ENCODE measurements at regions not wholly inside any gene's neighbourhood (a gene's known extent, or its start where the extent isn't known, plus 50 kb on each side); places are given as distances from the start of the nearest gene placed in this dataset.

DNA sequence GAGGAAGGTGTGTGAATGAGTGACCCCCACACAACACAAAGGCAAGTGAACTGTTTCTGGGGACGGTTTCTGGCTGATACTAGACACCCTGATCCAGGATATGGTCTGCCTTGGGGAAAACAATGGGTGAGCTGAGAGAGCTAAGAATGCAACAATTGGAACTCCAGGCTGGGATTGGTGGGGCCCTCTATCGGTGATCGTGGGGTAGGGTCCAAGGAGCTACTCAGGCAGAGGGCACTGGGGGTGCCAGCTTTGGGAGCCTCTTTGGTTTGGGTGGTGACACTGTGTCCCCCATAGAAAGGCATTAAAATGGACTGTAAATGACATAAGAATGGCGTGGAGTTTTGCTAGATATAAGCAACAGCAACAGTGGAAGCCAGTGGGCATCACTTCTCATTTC, 439.1 kb downstream of the DMAC1 start:
- DNase-seq (ENCODE audit: low read depth in 2 of 3, low spot score in 2 of 3) = no peak

DNA sequence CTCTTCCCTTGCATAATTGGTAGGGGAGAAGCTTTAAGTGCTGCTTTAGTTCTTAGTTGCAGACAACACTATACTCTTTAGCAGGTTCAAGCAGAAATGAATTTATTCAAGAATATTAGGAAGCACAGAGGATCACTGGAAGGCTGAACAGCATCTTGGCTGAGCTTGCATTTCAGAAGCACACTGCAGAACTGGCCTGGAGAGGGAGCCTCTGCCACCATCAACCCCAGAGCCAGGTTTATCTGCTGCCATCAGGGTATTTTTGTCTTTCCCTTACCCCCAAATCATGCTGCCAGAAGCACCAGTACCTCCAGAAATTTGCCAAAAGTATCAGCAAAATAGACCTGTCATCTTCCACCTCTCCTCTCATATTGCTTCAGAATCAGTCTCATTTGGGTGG, 440.7 kb downstream of the DMAC1 start:
- no peak for DNase-seq (ENCODE audit: low read depth in 2 of 3, low spot score in 2 of 3)

DNA sequence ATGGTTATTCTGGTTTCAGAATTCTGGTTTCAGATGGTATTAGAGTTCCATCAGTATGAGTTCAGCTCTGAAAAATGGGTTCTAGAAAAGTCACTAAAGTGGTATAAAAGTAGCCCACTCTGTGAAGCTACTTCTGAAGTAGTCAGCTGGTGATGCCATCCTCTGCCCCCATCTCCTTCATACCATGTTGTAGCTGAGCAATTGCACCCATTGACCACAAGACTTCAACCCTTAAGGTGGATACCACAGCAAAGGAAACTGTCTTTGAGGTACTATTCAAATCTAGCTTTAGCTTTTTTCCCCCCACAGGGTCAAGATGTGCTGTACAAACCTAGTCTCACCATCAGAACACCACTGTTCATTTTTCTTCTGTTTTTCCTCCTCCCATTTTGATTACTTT, 444.9 kb downstream of the DMAC1 start:
- DNase-seq (ENCODE audit: low read depth in 2 of 3, low spot score in 2 of 3) = no peak

GRCh38 chr9:7348692-7349091, 450.9 kb downstream of the DMAC1 start:
- DNase-seq (ENCODE audit: low read depth in 2 of 3, low spot score in 2 of 3) = no peak

GRCh38 chr9:7347556-7347955, 452.0 kb downstream of the DMAC1 start:
- no peak for DNase-seq (ENCODE audit: low read depth in 2 of 3, low spot score in 2 of 3)

- no peak for DNase-seq (ENCODE audit: low read depth in 2 of 3, low spot score in 2 of 3)
These were observed 453.4 kb downstream of the DMAC1 start for GRCh38 chr9:7346144-7346543.

DNA sequence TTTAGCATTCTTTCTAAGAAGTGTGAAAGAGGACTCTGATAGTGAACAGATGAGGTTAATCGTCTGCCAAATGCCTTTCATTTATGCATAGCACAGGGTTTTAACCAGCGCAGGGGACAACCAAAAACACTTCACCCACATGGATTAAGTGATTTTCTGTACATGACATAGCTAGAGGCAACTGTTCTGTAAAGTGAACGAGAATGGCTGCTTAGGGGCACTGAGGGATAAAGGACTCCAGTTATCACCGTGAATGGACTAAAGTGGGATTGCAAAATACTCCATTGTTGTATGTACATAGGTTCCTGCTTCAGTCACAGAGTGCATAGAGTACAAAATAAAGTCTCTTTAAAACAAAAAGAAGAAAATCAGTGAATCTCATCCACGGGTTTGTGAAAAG, 456.8 kb downstream of the DMAC1 start:
- DNase-seq (ENCODE audit: low read depth in 2 of 3, low spot score in 2 of 3) = no peak

GRCh38 chr9:7342229-7342628, 457.3 kb downstream of the DMAC1 start:
- DNase-seq (ENCODE audit: low read depth in 2 of 3, low spot score in 2 of 3) = peak in 2 of 3 donors; percentile 6 to 42

- no peak for DNase-seq (ENCODE audit: low read depth in 2 of 3, low spot score in 2 of 3)
These were observed 458.0 kb downstream of the DMAC1 start for GRCh38 chr9:7341571-7341970.

- DNase-seq (ENCODE audit: low read depth in 2 of 3, low spot score in 2 of 3) = no peak
These were observed 459.1 kb downstream of the DMAC1 start for GRCh38 chr9:7340451-7340850.

GRCh38 chr9:7338586-7339281, 460.8 kb downstream of the DMAC1 start:
- no peak for DNase-seq (ENCODE audit: low read depth in 2 of 3, low spot score in 2 of 3)

DNA sequence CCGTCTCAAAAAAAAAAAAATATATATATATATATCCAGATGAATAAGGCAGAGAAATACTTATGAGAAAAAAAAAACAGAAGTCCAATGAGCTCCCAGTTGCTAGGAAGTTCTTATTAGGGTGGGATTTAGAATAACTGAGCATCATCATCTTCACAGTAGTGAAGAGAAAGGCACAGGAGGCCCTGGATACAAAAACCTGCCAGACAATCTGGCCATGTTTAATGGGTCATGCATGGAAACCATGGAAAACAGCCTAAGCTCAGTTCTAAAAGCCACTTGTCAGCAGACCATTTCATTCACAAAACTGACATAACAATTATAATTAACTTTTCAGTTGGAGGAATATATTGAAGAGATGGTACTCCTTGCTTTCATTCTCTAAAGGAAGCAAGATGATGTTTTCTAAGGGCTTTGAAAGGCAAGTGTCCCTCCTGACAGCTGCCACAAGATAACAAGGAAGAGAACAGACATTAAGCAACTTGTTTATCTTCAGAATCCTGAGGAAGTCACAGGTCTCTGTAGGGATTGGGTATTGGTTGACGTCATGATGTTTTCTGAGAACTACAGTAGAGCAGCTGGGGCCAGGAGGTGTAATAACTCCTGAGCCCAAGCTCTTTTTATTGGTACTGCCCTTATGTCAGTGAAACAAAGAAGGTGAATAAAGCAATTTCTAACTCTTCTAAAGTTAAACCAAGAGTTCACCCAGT, 463.1 kb downstream of the DMAC1 start:
- DNase-seq (ENCODE audit: low read depth in 2 of 3, low spot score in 2 of 3) = no peak

DNA sequence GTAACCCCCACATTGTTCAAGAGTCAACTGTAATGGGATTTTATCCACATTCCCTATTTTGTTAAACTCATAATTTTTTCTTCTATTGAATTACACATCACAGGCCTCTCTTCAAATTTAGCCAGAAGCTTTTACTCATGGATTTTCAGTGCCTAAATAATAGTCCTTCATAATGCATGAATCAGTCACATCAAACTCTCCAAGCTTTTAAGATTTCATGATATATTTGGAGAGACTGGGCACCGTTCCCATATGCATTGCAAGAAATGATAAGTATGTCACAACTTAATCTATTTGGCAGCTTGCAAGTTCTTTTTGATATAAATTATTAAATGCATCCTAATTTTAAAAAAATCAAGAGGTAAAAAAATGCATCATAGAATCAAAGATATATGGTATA, 465.9 kb downstream of the DMAC1 start:
- DNase-seq (ENCODE audit: low read depth in 2 of 3, low spot score in 2 of 3) = no peak

GRCh38 chr9:7332780-7333179, 466.8 kb downstream of the DMAC1 start:
- no peak for DNase-seq (ENCODE audit: low read depth in 2 of 3, low spot score in 2 of 3)

- DNase-seq (ENCODE audit: low read depth in 2 of 3, low spot score in 2 of 3) = no peak
These were observed 471.1 kb downstream of the DMAC1 start for GRCh38 chr9:7328453-7328852.

DNA sequence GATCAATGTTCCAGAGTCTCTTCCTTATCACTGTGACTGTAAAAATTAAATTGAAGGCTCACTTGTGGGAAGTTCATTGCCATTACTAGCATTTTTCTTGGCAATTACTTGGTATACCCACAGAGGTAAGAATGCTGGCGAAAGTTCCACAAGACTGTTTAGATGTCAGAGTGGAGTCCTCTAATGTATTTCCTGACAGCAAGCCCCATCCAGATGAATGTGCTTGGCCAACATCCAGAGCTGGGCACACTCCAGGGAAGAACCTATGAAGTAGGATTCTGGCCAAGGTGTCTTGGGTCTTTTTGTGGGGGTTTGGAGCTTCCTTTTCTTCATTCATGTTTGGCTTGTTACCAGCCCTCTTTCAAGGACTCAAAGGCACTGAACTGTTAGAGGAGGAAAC, 473.6 kb downstream of the DMAC1 start:
- DNase-seq (ENCODE audit: low read depth in 2 of 3, low spot score in 2 of 3) = no peak

DNA sequence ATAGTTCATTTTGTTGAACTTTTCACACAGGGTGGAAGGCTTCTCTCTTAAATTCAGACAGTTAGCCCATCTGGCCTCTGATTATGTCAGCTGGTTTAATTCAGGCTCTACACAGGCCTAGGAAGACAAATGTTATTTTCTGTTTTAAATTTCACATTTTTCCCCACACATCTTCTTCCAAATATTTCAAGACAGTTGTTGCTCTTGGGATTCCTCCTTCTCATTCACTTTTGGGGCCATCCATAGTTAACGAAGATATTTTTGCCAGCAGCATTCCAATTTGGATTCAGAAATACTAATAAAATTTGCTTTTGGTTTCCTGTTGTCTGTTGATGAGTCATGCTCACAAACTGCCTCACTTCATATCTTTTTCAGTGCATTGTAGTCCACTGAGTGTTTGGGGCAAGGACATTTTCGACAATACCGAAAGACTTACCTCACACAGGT, 475.4 kb downstream of the DMAC1 start:
- DNase-seq (ENCODE audit: low read depth in 2 of 3, low spot score in 2 of 3) = no peak

GRCh38 chr9:7320841-7321240, 478.7 kb downstream of the DMAC1 start:
- no peak for DNase-seq (ENCODE audit: low read depth in 2 of 3, low spot score in 2 of 3)

- peak in 1 of 3 donors; percentile 6 for DNase-seq (ENCODE audit: low read depth in 2 of 3, low spot score in 2 of 3)
These were observed 479.4 kb downstream of the DMAC1 start for GRCh38 chr9:7320139-7320538.

- no peak for DNase-seq (ENCODE audit: low read depth in 2 of 3, low spot score in 2 of 3)
These were observed 480.7 kb downstream of the DMAC1 start for GRCh38 chr9:7318920-7319319.

DNA sequence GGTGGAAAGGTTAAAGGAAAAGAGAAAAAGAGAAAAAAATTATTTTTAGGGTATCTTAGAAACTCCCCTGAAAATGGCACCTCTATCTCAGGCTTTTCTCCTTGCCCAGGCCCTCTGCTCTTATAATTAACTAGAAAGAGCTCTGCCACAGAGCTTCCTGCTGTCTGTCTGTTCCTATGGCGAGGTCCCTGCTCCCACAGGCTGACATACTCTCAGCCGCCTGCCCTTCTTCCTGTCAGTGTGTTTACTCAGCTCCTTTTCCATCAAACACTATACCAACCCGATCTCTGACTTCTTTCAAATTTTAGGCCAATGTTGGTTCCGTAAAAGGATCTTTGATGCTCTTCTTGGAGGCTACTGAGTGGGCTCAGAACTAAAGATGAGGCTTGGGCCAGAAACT, 482.6 kb downstream of the DMAC1 start:
- DNase-seq (ENCODE audit: low read depth in 2 of 3, low spot score in 2 of 3) = no peak

GRCh38 chr9:7316166-7316795, 483.3 kb downstream of the DMAC1 start:
- no peak for DNase-seq (ENCODE audit: low read depth in 2 of 3, low spot score in 2 of 3)

Data from hematopoietic multipotent progenitor cell (in vitro differentiated cells).